ENCODE measurements at regions not wholly inside any gene's neighbourhood (a gene's known extent, or its start where the extent isn't known, plus 50 kb on each side); places are given as distances from the start of the nearest gene placed in this dataset.
"Not testable (repeated sequence)": the region's sequence is repeated elsewhere in the genome, so short reads cannot be mapped to it uniquely, and the experiment has no call there.

GRCh38 chr4:189870511-189871234 is 70.0 kb upstream of the FRG1 start:
- no peak for DNase-seq

GRCh38 chr4:189874591-189874990 is 66.1 kb upstream of the FRG1 start:
- DNase-seq: no peak

GRCh38 chr4:189881190-189881589 is 59.5 kb upstream of the FRG1 start:
- not testable (repeated sequence) for DNase-seq

- DNase-seq: not testable (repeated sequence)
These were observed 52.3 kb upstream of the FRG1 start for GRCh38 chr4:189888407-189888806.
